Bone marrow (tissue), 2 donors: ENCODE measurements at regions not wholly inside any gene's neighbourhood (a gene's known extent, or its start where the extent isn't known, plus 50 kb on each side); places are given as distances from the start of the nearest gene placed in this dataset.

Experiments
- DNase-seq, 2 donors: peaks; one replicate each; lab custom pipeline; 2025; lab: John Stamatoyannopoulos, UW

GRCh38 chr5:114153833-114154232 is 208.0 kb upstream of the KCNN2 start:
- no peak for DNase-seq

- no peak for DNase-seq
Measured at GRCh38 chr5:114166081-114166480, 195.8 kb upstream of the KCNN2 start.

- DNase-seq = no peak
Measured at GRCh38 chr5:114174131-114174530, 187.7 kb upstream of the KCNN2 start.

GRCh38 chr5:114174837-114175236 is 187.0 kb upstream of the KCNN2 start:
- DNase-seq = no peak

- DNase-seq = no peak
Measured at GRCh38 chr5:114176356-114176755, 185.5 kb upstream of the KCNN2 start.

- no peak for DNase-seq
Measured at GRCh38 chr5:114179134-114179533, 182.7 kb upstream of the KCNN2 start.

GRCh38 chr5:114184006-114184405 is 177.9 kb upstream of the KCNN2 start:
- DNase-seq = no peak

- DNase-seq = no peak
Measured at GRCh38 chr5:114185274-114185673, 176.6 kb upstream of the KCNN2 start.

- DNase-seq = no peak
Measured at GRCh38 chr5:114191441-114191840, 170.4 kb upstream of the KCNN2 start.

- DNase-seq = no peak
Measured at GRCh38 chr5:114192108-114192507, 169.8 kb upstream of the KCNN2 start.

- no peak for DNase-seq
Measured at GRCh38 chr5:114201332-114201731, 160.5 kb upstream of the KCNN2 start.

- DNase-seq = no peak
Measured at GRCh38 chr5:114204923-114205322, 156.9 kb upstream of the KCNN2 start.

GRCh38 chr5:114206640-114207039 is 155.2 kb upstream of the KCNN2 start:
- DNase-seq = no peak

- no peak for DNase-seq
Measured at GRCh38 chr5:114207615-114208014, 154.3 kb upstream of the KCNN2 start.

- DNase-seq = no peak
Measured at GRCh38 chr5:114208120-114208519, 153.8 kb upstream of the KCNN2 start.

- no peak for DNase-seq
Measured at GRCh38 chr5:114208588-114208987, 153.3 kb upstream of the KCNN2 start.

- no peak for DNase-seq
Measured at GRCh38 chr5:114210662-114211061, 151.2 kb upstream of the KCNN2 start.

GRCh38 chr5:114221807-114222206 is 140.1 kb upstream of the KCNN2 start:
- DNase-seq = no peak

- no peak for DNase-seq
Measured at GRCh38 chr5:114223866-114224265, 138.0 kb upstream of the KCNN2 start.

- peak in 1 of 2 donors; percentile 16 for DNase-seq
Measured at GRCh38 chr5:114237766-114238165, 124.1 kb upstream of the KCNN2 start.

- DNase-seq = no peak
Measured at GRCh38 chr5:114238771-114239313, 123.0 kb upstream of the KCNN2 start.

GRCh38 chr5:114243281-114243971 is 118.4 kb upstream of the KCNN2 start:
- DNase-seq = no peak

GRCh38 chr5:114243972-114244317 is 117.9 kb upstream of the KCNN2 start:
- no peak for DNase-seq

GRCh38 chr5:114249823-114250222 is 112.0 kb upstream of the KCNN2 start:
- DNase-seq = no peak
